GM19397 (cell line): ENCODE measurements at regions not wholly inside any gene's neighbourhood (a gene's known extent, or its start where the extent isn't known, plus 50 kb on each side); places are given as distances from the start of the nearest gene placed in this dataset.

Experiments used
- ATAC-seq: cut with Tn5 transposase; IDR thresholded peaks from one replicate; pipeline ENCODE4 v1.9.1; 2021; ENCODE audit warnings: mild to moderate bottlenecking, moderate library complexity; ENCODE audit not compliant: unreplicated experiment

- ATAC-seq: no peak
These were observed 71.4 kb upstream of the SHH start for GRCh38 chr7:155883491-155884224.

GRCh38 chr7:155882596-155882995 lies 70.3 kb upstream of the SHH start:
- ATAC-seq: no peak

- no peak for ATAC-seq
These were observed 69.4 kb upstream of the SHH start for GRCh38 chr7:155881471-155882350.

DNA sequence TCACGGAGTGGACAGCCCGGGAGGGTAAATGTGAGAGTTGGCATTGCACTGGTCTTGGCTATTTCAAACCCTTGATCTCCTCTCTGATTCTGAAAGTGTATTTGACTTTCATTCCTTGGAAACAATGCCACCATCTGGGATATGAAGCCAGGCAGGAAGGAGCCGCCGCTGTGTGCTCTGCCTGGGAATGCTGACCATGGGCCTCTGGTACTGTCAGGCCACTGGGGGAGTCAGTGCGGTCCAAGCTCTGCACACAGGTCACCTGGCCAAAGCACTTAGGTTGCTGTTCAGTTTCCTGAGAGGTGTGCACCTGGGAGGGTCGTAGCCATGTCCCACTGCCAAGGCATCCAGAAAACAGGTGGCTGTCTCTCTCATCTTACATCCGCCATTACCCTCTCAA lies 68.5 kb upstream of the SHH start:
- ATAC-seq: no peak

- ATAC-seq: no peak
These were observed 67.3 kb upstream of the SHH start for GRCh38 chr7:155879592-155879991.

GRCh38 chr7:155878674-155879073 lies 66.4 kb upstream of the SHH start:
- ATAC-seq: no peak

- no peak for ATAC-seq
These were observed 66.0 kb upstream of the SHH start for GRCh38 chr7:155878250-155878649.

DNA sequence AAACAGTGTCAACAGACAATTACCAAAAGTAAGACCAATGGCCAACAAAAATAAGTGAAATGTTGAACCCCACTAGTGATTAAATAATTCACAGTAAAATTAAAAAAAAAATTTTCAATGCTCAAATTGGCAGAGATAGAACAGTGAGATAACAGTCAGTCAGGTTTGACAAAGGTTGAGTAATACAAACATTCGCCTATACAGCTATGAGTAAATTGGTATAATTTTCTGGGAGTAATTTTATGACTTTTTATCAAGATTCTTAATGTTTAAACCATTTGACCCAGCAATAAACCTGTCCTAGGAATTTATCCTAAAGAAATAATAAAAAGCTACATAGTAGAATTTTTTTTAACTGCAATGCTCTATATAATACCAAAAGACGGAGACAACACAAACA lies 64.9 kb upstream of the SHH start:
- no peak for ATAC-seq

- ATAC-seq: no peak
These were observed 62.1 kb upstream of the SHH start for GRCh38 chr7:155874411-155874810.

DNA sequence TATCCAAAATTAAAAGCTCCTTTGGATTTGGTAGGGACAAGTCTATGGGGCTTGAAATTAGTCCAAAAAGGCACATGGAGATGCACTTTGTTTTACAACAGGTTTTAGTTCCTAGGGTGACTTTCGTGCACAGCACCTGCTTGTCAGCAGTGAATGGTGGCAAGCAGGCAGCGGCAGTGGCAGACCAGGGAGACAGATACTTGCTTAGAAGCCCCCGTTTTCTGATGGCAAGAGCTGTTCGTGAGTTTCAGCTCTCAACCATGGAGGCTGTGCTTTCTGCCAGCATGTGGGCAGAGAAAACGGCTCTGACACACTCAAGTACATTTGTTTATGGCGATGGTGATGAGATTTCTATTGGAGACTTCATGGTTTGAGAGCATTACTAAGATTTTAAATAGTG lies 61.7 kb upstream of the SHH start:
- ATAC-seq: no peak

DNA sequence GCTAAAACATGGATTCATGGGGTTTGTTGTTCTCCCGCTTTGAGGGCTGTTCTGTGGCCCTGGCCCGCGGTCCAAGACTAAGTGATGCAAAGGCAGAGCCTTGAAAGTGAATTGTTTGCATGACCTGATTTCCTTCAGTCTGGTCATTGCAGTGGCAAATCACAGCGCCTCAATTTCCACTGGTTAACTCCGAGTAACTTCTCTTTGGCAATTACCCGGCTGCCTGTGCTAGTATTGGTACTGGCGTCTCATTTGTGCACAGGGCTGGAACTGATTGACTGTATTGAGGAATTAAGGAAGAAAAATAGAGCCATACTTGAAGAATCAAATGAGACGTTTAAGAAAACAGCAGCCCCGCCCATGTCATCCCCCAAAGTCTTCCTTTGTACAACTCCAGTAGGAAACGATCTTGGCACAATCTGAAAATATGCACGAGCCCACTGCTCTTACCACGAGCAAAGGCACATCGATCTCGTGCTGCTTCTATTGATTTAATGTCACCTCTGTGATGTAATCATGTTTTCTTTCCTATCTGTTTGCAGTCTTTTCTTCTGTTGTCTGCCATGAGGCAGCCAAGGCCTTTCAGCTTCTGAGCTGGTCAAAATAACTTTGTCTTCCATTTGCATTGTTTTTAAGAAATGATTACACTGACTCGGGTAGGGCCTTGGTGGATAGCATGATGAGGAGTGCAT lies 60.6 kb upstream of the SHH start:
- ATAC-seq: no peak

- ATAC-seq: no peak
These were observed 58.9 kb upstream of the SHH start for GRCh38 chr7:155871211-155871610.

DNA sequence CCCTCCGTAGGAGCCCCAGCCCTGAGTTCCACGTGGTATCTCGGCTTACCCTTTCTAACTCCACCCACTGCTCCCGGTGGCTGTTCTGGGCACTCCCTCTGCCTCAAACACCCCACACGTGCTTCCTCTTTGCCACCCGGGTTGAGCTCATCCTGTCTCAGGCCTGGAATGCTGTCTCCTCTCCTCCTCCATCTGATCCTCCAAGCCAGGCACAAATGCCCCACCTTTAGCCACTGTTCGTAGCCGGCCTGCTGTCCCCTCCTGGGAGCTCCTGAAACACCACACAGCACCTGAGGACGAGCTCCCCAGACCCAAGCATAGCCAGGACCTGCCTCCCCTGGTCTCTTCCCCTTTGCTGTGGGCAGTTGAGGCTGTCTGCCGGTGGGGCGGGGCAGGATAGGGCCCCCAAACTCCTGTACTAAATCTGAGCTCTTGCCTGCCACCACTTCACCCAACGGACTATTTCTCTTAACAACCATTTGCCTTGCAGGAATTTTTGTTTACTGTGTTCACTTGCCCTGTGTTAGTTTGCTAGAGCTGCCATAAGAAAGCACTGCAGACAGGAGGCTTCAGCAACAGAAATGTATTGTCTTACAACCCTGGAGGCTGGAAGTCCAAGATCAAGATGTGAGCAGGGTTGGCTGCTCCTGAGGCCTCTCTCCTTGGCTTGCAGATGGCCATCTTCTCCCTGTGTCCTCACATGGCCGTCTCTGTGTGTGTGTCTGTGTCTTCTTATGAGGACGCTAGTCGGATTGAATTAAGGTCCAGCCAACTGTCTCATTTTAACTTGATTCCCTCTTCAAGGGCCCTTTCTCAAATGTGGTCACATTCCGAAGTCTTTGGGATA lies 58.3 kb upstream of the SHH start:
- ATAC-seq: no peak

DNA sequence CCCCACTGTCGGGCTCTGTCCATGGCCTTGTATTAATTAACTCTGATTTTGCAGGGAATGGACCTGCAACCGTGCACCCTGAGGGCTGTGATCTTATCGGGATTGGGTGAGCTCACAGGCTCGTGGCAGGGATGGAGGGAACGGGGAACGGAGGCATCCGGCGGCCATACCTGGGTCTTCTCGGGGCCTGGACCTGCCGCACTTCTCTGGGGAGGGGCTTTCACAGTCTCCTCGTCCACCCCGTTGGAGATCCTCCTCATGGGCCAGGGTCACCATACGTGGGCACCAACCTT lies 57.5 kb upstream of the SHH start:
- ATAC-seq: no peak

DNA sequence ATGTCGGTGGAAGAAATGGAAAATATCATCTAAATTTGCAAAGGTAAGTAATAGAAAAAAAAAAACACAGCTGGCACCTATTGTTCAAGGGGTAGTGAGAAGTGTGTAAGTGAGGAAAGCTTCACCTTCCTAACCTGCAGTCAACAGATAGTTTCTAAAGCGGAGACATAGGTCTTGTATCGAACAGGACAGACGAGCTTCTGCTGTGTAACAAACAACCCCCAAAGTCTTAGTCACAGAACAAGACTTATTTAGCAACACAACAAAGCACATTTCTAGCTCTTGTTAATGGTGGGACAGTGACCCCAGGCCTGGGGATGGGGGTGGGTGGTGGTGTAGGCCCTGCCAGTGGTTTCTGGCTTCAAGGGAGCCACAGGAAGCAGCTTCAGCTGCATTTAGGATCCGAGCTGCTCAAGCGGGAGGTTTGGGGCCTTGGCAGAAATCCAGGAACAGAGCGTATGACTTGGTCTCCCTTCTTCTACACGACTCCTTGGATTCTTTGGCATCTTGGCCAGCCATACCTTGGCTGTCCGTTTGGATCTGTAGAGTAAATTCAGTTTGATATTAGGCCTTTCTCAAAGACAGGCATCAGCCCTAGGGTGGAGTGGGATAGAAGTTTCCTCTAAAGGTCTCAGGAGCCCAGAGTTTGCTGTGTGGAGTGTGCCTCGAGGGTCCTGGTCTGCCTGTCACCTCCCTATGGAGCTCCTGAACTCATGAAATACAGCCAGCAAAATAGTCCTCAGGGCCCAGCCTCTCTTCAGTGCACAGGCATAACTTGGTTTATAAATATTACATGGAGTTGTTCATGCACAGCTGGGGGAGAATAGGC lies 56.9 kb upstream of the SHH start:
- ATAC-seq: no peak

DNA sequence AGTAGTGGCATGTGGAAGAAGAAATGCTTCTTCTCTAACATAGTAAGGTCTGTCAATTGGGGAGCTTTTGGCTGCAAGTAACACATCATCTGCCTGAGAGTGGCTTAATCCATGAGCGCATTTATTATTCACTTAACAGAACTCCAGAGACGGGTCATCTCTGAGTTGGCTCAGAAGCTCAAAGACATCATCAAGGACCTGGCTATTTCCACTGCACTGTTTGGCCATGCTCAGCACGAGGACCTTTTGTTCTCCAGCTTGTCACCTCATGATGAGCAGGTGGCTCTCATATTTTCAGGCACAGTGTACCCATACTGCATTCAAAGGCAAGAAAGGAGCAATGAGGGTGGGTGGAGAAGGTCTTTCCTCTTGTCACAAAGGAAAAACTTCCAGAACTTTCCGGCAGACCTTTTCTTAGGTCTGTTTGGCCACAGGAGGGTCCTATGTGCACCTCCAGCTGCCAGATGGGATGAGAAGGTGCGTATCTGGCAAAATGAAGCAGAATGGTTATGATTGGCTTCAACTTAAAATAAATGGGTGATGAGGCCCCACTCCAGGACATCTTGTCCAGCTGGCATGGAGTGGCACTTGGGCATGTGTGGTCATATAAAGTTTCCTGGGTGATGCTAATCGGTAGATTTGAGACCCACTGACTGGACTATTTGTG lies 55.6 kb upstream of the SHH start:
- no peak for ATAC-seq

- ATAC-seq: no peak
These were observed 55.0 kb upstream of the SHH start for GRCh38 chr7:155867280-155867679.

DNA sequence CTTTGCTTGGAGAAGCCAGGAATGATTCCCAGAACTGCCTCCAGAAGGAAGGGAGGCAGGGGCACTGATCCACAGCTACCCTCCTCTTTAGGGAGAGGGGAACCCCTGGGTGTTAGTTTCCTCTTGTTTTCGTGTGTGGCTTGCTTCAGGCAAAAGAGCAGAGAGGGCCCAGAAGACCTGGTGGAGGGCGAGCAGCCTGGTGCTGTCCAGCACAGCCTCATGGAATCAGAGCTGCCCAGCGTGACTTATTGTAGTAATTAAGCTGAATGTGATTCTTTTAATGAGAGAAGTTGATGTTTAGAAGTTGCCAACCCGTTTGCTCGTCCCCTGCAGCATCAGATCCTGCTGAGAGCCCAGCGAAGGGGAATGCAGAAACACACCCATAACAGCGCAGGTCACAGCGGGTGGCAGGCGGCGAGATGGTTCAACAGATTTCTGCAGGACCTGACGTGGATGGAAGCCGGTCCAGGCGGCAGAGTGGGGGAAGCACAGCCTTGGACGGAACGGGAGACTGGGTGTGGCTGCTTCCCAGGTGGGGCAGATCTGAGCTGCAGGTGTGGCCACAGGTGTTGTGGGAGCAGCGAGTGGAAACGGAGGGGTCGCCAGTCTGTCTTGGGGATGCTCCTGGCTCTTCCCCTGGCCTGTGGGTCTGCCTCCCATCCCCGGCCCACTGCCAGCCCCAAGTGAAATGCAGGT lies 53.7 kb upstream of the SHH start:
- ATAC-seq: no peak
